ENCODE measurements at regions not wholly inside any gene's neighbourhood (a gene's known extent, or its start where the extent isn't known, plus 50 kb on each side); places are given as distances from the start of the nearest gene placed in this dataset.
"Not testable (repeated sequence)": the region's sequence is repeated elsewhere in the genome, so short reads cannot be mapped to it uniquely, and the experiment has no call there.

DNA sequence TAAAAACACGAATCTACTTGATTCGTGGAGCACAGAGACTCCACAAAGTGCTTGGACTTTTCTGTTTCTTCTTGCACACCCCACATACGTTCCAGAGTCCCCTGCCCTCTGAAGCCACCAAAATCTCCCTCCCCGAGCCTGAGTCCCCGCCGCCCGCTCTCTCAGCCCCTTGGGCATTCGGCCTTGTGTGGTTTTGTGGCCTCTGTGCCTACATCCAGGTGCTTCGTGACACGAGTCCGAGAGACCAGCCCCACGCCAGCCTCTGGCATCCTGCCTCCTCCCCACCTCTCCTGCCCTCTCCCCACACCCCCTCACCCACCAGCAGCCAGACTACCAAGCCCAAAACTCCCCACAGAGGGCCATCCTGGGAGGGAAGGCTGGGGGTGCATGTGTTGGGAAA lies 87.8 kb upstream of the PPP1R26 start:
- no peak for DNase-seq

- DNase-seq = no peak
Observed at GRCh38 chr9:135392511-135392910, 87.1 kb upstream of the PPP1R26 start.

- DNase-seq = no peak
Observed at GRCh38 chr9:135394131-135394530, 85.5 kb upstream of the PPP1R26 start.

GRCh38 chr9:135394699-135395645 lies 84.6 kb upstream of the PPP1R26 start:
- peak in 1 of 2 experiments; percentile 46 for DNase-seq

- DNase-seq = no peak
Observed at GRCh38 chr9:135397142-135397541, 82.4 kb upstream of the PPP1R26 start.

GRCh38 chr9:135399000-135399649 lies 80.5 kb upstream of the PPP1R26 start:
- DNase-seq = no peak

DNA sequence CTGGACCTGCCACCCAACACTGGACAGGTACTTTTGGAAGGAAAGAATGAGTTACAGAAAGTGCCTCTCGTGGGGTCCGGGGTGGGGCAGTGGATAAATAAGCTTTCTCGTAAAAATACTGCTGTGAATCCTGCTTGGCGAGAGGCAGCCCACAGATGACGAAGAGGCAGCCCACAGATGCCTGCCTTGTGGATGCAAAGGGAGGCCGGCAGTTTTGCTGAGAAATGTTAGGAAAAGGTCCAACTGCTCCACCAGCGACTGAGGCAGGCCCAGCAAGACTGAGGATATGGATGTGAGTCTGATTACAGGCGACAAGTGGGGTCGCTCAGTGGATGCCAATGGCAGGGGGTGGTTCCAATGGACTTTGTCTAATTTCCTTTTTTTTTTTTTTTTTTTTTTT lies 79.1 kb upstream of the PPP1R26 start:
- DNase-seq = no peak

- DNase-seq = no peak
Observed at GRCh38 chr9:135401218-135401617, 78.4 kb upstream of the PPP1R26 start.

DNA sequence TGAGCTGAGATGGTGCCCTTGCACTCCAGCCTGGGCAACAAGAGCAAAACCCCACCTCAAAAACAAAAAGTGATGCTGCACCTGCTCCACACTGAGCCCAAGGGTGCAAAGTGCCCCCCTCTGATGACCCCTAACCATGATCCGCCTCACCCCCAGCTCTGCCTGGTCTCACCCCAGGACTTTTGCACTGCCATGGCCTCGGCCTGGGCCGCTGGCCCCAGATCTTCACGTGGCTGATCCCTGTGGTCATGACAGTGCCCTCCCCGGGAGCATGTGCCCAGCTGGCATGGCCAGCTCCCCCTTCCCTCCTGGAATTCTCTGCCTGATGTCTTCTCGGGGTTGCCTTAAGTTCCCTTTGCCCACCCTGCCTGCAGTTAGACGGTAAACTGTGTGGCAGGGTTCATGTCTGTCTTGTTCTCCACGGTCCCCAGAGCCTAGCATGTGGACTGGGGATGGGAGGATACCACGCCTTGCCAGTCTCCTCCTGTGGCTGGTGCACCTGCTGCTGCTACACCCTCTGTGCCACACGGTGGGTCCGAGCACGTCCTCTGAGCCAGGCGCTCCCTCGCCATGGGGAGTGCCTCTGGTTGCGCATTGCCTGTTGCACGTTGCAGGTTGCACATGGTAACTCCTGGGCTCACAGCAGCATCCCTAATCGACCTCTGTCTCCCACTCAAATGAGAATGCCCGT lies 77.4 kb upstream of the PPP1R26 start:
- DNase-seq = no peak

DNA sequence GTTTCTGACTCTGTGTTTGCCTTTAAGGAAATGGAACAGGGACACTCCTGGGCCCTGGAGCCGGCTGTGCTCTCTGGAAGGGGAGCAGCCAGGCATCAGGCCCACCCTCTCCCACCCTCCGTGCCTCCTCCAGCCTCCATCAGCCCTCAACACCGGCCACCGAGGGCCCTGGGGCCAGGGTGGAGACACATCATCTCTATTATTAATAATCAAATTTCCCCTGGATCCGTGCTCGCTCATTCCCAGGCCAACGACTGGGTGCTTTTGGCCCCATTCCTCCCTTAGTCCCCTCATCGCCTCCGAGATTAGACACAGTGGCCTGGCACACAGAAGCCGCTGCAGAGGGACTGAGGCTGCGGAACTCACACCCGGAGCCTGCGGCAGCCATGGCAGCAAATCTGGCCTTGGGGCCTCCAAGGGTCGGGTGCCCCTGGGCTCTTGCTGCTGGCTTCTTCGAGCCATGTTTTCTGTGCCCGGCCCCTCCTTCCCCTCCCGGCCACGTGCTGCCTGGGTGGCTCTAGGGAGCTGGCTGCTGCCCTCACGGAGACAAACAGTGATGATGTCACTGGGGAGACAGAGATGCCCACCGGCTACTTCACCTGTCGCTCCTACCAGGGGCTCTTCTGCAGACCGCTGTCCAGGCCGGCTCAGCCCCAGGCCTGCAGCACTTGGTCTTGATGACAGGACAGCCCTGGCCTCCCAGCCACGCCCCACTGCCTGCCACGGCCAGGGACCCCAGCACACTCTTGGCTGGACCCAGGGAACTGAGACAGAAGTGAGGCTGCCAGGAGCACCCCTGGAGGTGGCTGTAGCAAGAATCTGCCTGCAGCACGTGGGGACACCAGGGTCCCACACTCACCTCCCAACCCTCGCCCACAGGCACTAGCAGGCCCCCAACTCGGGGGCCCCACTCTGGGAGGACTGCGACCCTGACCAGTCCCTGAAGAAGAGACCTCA lies 76.6 kb upstream of the PPP1R26 start:
- no peak for DNase-seq

DNA sequence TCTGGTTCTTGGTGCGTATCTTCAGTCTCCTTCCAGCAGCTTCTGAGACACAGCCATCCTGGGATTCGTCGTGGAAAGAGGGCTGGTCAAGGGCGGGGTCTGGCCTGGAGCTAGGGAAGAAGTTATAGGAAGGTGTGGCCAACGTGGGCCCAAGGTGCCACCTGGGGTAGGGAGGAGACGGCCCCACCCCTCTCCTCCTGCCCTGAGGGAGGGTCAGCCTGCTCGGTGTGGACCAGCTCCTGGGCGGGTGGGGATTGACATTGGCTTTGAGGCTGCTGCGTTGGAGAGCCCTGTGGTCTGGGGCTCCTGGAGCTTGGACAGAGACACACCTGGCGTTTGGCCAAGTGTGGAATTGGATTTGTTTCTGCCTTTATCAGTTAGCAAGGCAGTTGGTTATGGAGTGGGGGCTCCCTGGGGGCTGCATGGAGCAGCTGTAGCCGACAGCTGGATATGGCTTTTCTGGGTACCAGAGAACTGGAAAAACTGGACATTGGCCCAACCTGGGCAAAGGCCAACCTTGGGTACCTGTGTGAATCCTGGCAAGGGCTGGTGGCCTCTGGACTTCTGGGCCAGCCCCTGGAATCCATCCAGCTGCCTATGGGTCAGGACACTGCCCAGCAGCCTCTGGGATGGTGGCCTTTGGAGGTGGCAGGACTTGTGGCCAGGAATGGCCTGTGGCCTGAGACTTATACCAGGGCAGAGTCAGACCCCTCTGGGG lies 75.7 kb upstream of the PPP1R26 start:
- DNase-seq = peak in 1 of 2 experiments; percentile 25

- DNase-seq = peak in 1 of 2 experiments; percentile 45
Observed at GRCh38 chr9:135404451-135405144, 75.0 kb upstream of the PPP1R26 start.

- DNase-seq = not testable (repeated sequence)
Observed at GRCh38 chr9:135405145-135405464, 74.5 kb upstream of the PPP1R26 start.

GRCh38 chr9:135408476-135409254 lies 70.9 kb upstream of the PPP1R26 start:
- no peak for DNase-seq

GRCh38 chr9:135409286-135410200 lies 70.0 kb upstream of the PPP1R26 start:
- no peak for DNase-seq

DNA sequence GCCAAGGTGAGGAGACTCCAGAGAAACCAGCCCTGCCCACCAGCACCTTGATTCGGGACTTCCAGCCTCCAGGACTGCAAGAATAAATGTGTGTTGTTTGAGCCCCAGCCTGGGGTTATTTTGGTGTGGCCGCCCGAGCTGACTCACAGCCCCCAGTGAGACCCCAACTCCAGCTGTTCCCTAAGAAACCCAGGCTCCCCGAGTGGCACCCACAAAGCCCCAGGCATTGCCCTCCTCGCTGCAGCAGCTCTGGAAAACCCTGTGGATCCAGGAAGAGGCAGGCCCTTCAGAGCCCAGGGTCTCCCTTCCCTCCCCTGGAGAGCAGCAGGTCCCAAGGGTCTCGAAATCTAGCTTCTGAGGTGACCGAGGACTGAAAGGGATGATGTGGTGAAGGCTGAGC lies 69.2 kb upstream of the PPP1R26 start:
- no peak for DNase-seq

DNA sequence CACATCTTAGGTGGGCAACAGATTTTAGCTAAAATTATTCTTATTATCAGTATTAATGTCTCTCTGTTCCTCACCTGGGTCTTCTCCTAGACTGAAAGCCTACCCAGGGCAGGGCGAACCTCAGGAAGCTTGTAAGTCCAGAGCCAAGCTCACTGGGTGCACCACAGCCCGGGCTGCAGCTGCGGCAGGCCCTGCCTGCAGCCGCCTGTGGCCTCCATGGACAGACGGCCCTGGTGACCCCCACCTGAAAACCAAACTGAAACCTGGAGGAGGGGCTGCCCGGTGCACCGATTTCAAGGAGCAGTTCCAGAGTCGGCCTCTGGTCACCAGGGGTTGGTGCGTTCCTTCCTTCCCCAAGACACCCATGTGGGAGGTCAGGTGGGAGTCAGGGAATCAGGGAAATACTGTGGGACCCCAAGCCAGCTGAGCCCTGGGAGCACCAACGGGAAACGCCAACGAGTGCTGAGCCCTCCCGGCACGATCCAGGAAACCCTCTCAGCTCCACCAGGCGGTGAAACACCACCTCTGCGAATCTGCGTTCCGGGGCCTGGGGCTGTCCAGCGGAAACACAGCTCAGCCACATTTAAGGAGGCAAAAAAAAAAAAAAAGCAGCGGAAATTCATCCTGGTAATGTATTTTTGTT lies 68.6 kb upstream of the PPP1R26 start:
- no peak for DNase-seq

GRCh38 chr9:135411605-135412004 lies 68.0 kb upstream of the PPP1R26 start:
- DNase-seq = not testable (repeated sequence)
